NCI-H2081 treated with DMSO at 0.1 percent for 48 hours (cell line): ENCODE measurements at regions not wholly inside any gene's neighbourhood (a gene's known extent, or its start where the extent isn't known, plus 50 kb on each side); places are given as distances from the start of the nearest gene placed in this dataset.
"Not testable (repeated sequence)": the region's sequence is repeated elsewhere in the genome, so short reads cannot be mapped to it uniquely, and the experiment has no call there.

Experiments
- DNase-seq: peaks from one replicate; lab custom pipeline; 2025; lab: John Stamatoyannopoulos, UW

DNA sequence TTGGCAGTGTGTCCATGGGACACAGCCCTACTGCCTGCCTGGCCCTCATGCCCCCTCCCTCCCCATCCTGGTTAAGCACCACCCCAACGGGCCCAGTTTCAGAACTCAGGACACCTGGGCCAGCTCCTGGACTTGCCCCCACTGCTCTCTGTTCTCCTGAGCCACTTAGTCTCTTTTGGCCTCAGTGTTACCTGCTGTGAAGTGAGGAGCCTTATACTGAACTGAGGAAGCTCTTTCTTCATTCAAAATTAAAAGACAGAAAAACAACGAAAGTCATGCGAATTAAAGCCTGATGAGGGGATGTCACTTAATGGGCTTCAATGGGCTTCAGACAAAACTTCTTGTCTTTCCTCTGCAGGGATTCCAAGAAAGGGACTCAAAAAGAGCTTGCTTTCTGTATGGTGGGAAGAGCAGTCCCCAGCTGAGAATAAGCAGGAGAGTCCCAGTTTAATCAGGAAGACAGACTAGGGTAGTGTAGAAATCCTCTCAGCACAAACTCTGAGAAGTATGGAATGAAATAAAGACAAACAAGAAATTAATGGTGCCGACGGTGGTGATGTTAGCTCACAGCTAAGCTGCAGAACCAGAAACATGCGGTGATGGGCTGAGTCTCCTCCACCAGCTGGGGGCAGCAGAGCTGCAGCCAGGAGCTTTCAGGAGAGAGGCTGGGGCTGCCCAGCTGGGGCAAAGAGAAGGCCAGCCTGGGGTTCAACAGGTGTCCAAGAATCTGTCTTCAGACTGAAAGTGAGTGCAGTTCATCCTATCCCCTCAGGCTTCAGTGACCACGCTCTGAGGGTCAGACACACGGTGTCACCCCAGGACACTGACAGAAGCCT lies 101.0 kb downstream of the GGTLC2 start:
- DNase-seq = no peak

DNA sequence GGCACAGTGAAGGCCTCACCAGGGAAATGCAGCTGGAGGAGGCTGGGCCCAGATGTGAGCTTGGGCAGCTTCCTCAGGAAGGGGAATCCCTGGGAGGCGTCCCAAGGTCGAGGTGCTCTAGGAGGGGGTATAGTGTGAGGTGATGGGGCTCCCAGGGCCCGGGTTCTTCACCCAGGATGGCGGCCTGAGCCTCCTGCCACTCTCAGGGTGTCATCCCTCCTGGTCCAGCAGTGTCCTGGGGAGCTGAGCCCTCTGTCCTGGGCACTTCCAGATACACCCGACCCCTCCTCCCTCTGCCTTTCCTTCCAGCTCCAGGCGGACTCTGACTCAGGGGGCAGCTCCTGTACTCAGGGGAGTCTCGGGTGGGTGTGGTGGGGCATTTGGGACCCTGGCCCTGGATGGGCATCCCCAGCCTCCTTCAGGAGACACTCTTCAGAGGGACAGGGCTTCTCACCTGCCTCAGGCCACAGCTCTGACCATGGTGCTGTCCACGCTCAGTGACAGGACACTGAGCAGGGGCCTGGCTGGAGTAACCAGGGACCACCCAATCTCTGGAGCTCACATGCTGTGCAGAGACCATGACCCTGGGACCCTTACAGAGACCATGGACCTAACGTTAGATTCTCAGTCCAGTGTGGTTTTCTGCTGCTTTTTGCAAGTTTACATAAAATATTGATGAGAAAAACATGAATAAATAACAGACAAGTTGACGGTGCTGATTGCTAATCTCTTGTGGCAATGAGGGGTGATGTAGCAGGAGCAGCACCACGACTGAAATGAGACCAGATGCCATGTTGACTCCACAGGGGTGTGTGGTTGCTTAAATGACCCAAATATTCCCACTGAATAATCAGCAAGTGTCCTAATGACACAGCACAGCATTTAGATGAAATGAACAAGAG lies 101.9 kb downstream of the GGTLC2 start:
- DNase-seq = no peak

DNA sequence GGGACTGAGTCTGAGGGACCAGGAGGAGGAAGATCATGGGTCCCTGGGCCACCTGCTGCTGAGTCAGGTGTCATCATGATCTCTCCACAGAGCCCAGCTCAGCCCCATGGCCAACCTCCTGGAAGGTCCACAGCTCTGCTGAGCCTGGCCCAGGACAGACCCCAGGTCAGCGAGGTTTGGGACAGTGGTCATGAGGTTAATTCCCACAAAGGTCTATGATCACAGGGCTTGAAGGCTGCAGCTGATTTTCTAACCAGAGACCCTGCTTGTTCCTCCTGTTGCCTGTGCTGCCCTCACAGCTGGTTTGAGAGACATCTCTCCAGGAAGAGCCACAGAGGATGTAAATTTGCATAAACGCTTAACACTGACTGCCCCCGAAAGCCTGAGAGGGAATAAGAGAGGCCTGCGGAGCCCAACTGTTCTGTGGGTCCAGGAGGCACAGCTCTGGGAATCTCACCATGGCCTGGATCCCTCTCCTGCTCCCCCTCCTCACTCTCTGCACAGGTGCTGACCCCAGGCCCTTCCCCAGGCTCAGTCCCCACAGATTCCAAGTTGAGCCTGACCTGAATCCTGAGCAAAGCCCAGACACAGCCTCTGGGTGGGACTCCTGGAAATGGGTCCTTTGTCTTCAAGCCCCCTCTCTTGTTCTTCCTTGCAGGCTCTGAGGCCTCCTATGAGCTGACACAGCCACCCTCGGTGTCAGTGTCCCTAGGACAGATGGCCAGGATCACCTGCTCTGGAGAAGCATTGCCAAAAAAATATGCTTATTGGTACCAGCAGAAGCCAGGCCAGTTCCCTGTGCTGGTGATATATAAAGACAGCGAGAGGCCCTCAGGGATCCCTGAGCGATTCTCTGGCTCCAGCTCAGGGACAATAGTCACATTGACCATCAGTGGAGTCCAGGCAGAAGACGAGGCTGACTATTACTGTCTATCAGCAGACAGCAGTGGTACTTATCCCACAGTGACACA lies 102.8 kb downstream of the GGTLC2 start:
- no peak for DNase-seq

DNA sequence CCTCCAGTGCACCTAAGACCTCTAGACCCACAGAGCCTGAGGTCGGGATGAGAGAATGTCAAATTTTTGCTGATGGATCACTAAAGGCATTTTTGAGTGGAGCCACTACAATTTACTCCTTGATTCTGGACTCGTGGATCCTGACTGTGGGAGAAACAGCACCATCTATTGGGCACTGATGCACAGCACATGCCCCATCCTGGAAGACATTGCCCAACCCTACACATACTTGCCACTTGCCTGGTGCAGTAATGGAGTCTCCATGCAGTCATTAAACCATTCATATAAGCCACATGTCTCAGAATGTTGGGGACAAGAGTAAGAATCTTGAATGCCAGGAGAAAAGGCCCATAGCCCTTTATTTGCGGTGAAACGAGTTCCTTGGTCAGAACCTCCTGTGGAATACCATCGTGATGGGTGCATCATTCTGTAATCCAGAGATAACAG lies 103.9 kb downstream of the GGTLC2 start:
- DNase-seq = no peak

DNA sequence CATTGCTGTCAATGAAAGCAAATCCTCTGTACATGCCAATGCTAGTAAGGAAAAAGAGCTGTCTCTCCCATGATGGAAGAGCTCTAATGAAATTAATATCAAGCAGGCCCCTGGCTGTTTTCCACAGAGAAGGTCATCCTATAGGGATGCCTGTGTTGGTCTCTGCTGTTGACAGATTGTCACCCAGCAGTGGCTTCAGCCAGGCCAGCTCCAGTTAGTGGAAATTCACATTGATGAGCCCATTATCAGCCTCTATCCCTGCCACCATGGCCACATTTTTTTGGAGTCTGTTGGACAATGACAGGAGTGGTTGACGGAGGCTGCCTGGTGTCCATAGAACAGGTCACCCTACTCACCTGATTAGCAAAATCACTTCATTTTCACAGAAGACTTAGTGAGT lies 104.3 kb downstream of the GGTLC2 start:
- DNase-seq = no peak

DNA sequence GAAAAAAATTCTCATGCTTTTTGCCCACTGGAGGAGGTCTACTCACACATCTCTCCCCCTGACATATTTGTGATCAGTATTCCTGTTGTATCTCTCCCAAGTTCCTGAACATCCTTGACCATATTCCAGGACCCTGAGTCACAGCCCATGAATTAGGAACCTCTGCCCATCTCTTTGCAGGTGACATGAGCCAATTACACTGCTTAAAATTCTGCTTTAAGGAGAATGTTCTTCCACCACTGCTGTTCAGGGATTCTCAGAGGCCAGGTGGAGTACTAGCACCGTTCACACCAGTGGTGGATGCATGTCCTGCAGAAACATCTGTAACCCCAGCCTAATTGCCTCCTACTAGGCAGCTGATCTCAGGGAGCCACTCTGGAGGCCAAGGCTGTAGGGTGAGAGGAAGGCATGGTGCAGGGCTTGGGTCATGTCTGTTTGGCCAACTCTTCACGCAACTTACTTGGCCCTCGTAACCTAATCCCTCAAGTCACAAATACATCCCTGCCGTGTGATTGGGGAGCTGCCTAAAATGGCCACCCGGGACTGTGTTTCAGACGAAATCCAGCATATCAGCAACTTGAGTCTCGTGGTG lies 104.8 kb downstream of the GGTLC2 start:
- DNase-seq = no peak

DNA sequence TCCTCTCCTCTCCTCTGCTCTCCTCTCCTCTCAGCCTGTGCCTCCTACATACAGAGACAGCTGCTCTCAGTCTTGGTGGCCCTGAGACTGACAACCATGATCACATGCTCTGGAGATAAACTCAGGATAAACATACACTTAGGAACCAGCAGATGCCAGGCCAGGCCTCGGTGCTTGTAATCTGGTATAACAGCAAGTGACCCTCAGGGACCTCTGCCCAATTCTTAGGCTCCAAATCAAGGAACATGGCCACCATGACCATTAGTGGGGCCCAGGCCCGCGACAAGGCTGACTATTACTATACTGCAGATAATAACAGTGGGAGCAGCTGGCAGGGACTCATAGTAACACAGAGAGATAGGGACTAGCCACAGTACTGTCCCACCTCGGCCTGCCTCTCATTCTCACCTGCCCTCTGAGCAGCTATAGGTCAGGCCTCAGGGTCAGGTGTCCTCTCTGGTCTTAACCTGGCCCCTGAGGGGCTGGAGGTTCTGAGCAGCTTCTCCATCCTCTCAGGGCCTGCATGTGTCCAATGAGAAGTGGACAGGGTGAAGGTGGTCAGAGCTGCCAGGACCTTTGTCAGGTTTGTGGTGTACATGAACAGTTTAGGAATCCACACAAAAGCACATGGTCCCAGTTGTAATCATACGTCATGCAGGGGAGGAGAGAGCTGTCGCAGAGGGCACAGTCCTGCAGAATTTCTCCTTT lies 106.1 kb downstream of the GGTLC2 start:
- DNase-seq = no peak

DNA sequence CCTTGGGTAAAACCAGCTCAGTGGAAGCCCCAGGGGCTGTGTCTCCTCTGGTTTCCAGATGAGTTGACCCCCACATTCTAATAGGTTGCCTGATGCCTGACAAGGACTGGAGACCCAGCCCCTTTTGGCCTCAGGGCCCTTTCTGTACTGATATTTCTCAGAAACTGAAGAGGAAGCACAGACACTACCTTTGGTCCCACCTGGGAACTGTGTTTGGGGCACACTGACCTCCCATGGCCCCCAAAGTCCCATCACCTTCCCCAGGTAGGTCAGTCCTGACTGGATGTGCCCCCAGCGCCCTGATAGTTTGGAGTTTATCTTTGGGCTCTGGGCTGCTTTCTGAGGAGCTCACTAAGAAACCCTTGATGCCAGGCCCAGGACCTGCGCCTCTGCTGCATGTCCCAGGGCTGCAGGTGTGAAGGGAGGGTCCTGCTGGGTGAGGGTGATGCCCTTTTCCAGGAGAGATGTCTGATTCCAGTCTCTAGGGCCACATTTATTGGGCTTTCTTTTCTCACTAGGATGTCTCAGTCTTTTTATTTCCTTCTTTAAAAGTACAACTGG lies 106.7 kb downstream of the GGTLC2 start:
- no peak for DNase-seq

DNA sequence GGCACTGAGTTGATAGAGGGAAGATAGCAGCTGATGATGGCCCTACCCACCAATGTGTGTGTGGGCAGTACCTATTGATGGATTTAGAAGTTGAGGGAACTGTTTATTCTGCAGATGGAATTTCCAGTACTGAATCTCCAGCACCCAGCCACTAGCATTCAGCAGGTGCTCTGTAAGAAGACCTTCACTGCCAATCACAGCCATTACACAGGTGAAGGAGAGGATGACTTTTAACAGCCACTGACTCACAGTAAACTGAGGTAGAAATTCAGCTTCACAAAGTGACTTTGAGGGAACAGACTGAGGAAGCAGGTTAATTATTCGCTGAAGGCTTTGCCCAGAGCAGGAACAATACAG lies 107.8 kb downstream of the GGTLC2 start:
- DNase-seq = no peak

DNA sequence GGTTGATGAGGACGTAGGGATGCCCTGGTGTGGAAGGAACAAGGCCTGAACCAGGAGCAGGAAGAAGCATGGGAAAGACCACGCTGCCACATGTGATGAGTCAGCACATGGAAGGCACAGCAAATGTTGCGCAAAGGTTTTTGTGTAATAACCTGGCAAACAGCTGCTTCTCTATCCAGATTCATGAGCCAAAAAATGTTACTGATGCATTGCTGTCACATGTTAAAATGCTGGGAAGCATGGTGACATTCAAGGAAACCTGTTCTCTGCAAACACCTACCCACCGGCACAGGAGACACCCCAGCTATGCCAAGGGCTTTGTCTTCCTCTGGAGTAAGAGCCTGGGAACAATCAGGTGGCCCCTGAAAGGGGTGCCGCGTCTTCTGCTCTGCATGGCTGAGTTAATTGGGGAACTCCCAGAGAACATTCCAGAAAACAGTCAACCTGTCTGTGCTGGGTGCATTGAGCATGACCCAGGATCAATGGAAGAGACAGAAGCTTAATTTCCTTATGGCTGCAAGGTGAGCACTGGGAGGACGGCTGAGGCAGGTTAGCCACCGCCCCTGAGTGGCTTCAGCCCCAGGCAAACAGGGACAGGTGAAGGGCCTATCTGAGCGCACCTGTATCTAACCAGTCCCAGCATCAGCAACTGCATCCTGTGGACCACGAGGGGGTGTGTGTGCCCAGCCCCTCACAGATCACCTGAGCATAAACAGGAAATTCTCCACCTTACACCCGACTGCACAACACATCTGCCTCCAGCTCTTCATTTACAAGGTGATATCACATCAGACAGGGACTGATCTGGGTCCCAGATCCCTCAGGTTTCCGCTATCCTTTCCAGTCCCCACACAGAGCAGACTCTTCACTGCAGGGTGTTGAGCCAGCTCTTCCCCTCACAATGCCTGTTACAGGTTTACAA lies 108.4 kb downstream of the GGTLC2 start:
- DNase-seq = no peak

DNA sequence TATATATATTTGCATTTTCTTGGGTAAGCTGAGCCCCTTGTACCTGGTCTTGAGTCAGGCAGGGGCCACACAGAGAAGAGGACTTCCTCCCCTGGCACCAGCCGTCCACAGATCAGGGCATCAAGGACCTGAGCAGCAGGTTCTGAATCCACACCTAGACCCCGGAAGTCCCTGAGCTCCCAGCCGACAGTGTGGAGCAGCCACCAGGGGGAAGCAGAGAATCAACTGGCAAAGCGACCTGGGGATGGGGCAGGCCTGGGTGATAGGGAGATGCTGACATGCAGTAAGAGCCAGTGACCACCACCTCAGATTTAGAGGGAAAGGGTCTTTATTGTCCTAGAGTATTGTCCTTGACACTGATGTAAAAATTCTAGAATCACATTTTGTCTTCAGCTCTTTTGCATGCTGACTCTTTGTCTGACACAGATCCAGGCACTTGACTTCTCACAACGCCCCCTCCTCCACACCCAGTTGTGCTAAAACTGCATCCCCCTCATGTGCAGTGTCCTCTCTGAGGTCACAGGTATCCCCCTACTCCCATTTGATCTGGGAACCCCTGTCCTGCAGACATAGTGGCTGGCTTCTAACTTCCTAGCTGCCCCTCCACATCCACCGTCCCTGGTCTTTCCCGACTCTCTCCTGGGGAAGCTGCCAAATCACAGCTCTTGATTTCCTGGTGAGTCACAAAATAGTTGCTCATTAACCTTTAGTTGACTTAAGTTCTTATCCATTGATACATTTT lies 109.3 kb downstream of the GGTLC2 start:
- DNase-seq = no peak

DNA sequence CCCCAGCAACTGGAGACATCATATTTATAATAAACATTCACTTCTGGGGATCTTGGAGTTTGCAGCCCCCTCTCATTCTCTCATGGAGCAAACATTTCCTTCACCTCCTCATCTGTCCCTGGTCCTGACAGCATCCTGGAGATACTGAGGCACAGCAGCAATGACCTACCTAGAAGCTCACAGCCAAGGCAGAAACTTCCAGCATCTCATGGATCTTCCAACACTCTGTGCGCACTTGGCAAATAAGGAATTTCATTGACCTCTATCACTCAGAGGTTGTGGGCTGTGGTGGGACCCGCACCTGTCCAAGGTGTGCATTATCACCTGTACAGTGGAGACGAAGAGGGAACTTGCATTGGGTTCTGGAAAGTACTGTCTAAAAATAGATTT lies 109.8 kb downstream of the GGTLC2 start:
- DNase-seq = no peak

DNA sequence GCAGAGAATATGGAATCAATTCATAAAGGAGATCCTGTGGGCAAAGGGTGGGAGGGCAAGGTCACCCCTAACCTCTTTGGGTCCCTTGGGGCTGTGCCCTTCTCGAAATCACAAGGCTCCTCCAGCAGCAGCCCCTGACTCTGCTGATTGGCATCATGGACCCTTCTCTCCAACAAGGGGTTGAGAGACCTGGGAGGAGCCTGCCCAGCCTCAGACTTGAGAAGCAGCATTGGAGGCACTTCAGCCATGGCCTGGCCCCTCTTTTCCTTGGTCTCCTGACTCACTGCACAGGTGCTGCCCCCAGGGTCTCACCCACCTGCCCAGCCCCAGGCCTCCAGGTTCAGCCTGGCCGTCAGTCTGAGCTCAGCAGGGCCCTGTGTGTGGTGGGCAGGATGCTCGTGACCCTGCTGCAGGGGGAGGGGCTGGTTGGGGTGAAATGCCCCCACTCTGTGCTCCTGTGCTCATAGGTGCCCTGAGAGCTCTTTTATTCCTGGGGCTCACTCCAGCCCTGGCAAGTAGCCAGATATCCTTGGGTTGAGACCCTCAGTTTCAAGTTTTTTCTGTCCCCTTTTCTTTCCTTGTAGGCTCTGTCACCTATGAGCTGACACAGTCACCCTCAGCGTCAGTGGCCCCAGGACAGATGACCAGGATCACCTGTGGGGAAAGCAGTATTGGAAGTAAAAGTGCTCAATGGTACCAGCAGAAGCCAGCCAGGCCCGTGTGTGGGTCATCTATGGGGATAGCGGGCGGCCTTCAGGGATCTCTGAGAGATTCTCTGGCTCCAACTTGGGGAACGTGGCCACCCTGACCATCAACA lies 110.8 kb downstream of the GGTLC2 start:
- DNase-seq = no peak

DNA sequence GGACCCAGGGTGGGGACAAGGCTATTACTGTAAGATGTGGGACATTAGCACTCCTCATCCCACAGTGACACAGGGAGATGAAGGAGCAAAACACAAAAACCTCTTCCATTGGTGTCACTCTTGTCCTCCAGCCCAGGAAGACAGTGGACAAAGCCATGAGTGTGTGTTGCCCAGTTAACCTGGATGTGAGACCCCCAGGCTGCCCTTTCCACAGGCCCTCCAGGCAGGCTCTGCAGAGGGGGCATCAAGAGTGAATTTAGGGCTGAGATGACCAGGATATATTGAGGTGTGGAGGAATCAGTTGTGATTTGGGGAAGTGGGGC lies 111.3 kb downstream of the GGTLC2 start:
- no peak for DNase-seq

DNA sequence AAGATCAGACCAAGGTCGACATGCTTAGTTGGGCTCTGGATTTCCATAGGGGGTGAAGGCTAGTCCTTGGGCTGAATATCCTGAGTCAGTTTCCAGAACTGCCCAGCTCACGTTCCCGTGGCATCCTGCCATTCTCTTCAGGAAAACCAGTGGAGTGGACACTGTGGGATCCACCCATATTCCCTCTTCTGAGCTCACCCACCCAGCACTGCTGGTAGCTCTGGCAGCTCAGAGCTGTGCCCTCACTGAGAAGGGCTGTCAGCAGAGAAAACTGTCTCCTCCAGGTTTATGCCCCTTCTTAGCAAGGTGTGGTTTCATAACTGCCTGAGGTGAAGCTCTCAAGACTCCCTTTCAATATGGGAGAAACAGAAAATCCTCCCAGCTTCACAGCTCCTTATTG lies 111.7 kb downstream of the GGTLC2 start:
- no peak for DNase-seq

DNA sequence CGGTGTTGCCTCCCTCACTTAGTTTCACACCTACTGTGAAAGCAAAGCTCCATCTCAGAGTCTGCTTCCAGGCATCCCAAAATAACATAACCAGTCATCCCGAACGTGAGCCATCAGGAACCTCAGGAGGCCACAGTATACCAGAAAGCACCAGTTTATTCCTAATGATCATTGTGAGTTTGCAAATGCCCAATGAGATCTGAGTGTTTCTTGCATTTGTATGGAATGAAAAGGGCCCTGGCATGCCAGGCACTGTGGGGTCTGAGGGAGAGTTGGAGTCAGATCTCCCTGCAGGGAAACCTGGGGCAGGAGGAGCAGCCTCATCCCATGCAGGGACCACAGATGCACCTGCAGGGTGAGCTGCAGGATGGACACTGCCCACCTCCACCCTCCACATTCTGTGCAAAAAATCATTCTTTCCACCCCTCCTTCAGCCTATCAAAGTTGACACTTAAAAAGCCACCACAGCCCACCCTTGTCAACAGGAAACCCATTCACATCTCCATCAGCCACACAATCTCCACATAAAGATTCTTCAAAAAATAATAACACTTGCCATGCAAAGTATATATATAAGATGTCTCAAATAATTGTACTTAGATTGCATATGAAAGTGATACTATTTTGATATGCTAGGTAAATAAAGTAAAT lies 112.3 kb downstream of the GGTLC2 start:
- DNase-seq = not testable (repeated sequence)

DNA sequence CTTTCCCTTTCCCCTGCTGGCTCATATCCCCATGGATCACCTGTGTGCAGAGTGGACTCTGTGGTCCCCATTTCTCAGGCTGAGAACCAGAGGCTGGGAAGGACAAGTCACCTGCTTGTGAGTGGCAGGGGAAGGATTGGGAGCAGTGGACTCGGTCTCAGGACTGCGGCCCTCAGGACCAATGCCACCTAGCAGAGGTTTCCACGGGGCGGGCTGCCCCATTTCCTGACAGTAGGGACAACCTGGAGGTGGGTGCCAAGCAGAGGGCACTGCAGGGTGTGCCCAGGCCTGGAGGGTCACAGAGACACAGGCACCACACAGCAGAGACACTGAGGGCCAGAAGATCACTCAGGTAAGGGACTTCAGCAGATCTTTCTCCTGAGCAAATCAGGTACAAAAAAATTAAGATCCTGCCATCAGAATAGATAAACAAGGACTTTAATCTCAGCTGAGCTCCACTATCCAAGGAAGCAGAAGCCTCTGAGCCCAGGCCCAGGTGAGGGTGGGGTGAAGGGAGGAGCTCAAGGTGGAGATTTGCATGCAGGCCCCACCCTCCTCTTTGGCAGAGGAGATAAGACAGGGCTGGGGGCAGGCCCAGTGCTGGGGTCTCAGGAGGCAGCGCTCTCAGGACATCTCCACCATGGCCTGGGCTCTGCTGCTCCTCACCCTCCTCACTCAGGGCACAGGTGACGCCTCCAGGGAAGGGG lies 113.8 kb downstream of the GGTLC2 start:
- DNase-seq = not testable (repeated sequence)
